ENCODE measurements at regions not wholly inside any gene's neighbourhood (a gene's known extent, or its start where the extent isn't known, plus 50 kb on each side); places are given as distances from the start of the nearest gene placed in this dataset.

DNA sequence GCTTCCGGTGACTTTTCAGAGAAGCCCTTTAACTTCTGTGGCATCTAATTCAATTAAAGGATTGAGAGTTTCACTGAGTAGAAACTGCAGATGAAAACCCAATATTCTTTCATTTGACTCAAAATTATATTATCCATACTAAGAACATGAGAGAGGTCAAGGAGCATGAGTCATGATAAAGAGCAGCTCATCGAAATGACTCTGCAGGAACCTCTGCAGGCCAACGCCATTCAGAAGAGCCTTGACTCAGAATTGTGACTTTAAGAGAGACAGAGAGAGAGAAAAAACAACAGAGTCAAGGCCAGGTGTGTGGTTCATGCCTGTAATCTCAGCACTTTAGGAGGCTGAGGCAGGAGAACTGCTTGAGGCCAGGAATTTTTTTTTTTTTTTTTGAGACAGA is 417.2 kb upstream of the XYLT1 start:
- Histone ChIP-seq H2AFZ (ENCODE audit: insufficient read depth, low read depth, low read length, poor library complexity, severe bottlenecking) (no peak overlapping the region), H3K4me3 (ENCODE audit: control extremely low read depth in 1 of 5, extremely low read depth in 1 of 5, insufficient read depth in 1 of 5, low read depth in 2 of 5, low read length in 4 of 5) (no peak overlapping the region), H3K9me3 (ENCODE audit: control extremely low read depth in 1 of 3, control insufficient read depth in 2 of 3, insufficient read depth in 1 of 3, low read length in 2 of 3) (peaks cover 0 to 1% (median 0%) of the 10 kb centered on the region in 3 donors), H3K9ac (ENCODE audit: low read length) (no peak overlapping the region), H3K4me2 (replicated peaks; ENCODE audit: low read depth, low read length, poor library complexity, severe bottlenecking) (no peak overlapping the region), H3K79me2 (ENCODE audit: control insufficient read depth, insufficient read depth, low read length) (no peaks in the 10 kb centered on the region), H3K27ac (ENCODE audit: low read length in 2 of 2) (no peak overlapping the region), H3K4me1 (ENCODE audit: control insufficient read depth in 2 of 2, insufficient read depth in 2 of 2, low read length in 2 of 2) (no peaks in the 10 kb centered on the region), H3K36me3 (replicated peaks in 1 of 2; ENCODE audit: control extremely low read depth in 1 of 2, control insufficient read depth in 1 of 2, extremely low read depth in 1 of 2, insufficient read depth in 2 of 2, low read length in 1 of 2) (no peaks in the 10 kb centered on the region), H3K27me3 (replicated peaks in 1 of 4; ENCODE audit: control extremely low read depth in 1 of 4, control insufficient read depth in 3 of 4, insufficient read depth in 4 of 4, low read length in 3 of 4) (no peaks in the 10 kb centered on the region), H4K20me1 (ENCODE audit: control insufficient read depth, insufficient read depth, low read length, poor library complexity, severe bottlenecking) (no peaks in the 10 kb centered on the region)
- Mint-ChIP-seq H3K4me1 (no peaks in the 10 kb centered on the region), H3K27ac (no peak overlapping the region), H3K4me3 (no peak overlapping the region), H3K9me3 (ENCODE audit: insufficient read depth) (peaks cover 2% of the 10 kb centered on the region), H3K27me3 (peaks cover 21% of the 10 kb centered on the region)
- ChIA-PET POLR2A (no interaction called here), CTCF (no interaction called here)
- no peak for TF ChIP-seq EZH2 (IDR thresholded peaks at IDR 0.05; ENCODE audit: borderline replicate concordance, insufficient read depth, low read depth, low read length, poor library complexity, severe bottlenecking)
- TF ChIP-seq, protein P1, sequence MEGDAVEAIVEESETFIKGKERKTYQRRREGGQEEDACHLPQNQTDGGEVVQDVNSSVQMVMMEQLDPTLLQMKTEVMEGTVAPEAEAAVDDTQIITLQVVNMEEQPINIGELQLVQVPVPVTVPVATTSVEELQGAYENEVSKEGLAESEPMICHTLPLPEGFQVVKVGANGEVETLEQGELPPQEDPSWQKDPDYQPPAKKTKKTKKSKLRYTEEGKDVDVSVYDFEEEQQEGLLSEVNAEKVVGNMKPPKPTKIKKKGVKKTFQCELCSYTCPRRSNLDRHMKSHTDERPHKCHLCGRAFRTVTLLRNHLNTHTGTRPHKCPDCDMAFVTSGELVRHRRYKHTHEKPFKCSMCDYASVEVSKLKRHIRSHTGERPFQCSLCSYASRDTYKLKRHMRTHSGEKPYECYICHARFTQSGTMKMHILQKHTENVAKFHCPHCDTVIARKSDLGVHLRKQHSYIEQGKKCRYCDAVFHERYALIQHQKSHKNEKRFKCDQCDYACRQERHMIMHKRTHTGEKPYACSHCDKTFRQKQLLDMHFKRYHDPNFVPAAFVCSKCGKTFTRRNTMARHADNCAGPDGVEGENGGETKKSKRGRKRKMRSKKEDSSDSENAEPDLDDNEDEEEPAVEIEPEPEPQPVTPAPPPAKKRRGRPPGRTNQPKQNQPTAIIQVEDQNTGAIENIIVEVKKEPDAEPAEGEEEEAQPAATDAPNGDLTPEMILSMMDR (IDR thresholded peaks at IDR 0.05) = no peak
- 83% methylated on average over 2 of the region's 3 CpGs for WGBS (ENCODE audit: insufficient coverage)
- no peak for DNase-seq
- no peak for ATAC-seq (ENCODE audit: low read depth)
- intact Hi-C loops (cut with micrococcal nuclease) = no loop called here

DNA sequence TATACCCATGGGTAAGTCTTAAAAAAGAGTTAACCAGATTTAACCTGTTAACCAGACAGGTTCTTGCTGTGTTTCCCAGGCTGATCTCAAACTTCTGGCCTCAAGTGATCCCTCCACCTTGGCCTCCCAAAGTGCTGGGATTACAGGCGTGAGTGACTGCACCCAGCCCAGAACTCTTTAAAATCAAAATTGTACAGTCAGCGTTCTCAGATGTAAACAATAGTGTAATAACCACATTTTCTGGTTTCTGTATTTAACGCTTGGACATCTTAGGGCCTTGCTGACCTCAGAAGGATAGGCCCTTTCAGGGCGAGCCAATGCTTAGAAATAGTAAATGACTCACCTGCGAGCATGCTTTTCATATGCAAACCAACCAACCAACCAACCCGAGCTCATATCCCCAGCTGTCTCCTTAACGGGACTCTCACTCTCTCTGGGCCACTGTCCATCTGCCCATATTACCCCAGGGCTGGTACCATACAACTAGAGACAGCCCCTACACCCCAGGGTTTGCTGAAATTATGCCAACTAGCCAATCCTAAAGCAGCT is 415.0 kb upstream of the XYLT1 start:
- Histone ChIP-seq H2AFZ (ENCODE audit: insufficient read depth, low read depth, low read length, poor library complexity, severe bottlenecking) (no peak overlapping the region), H4K20me1 (ENCODE audit: control insufficient read depth, insufficient read depth, low read length, poor library complexity, severe bottlenecking) (no peaks in the 10 kb centered on the region), H3K27ac (ENCODE audit: low read length in 2 of 2) (no peak overlapping the region), H3K36me3 (replicated peaks in 1 of 2; ENCODE audit: control extremely low read depth in 1 of 2, control insufficient read depth in 1 of 2, extremely low read depth in 1 of 2, insufficient read depth in 2 of 2, low read length in 1 of 2) (no peaks in the 10 kb centered on the region), H3K4me1 (ENCODE audit: control insufficient read depth in 2 of 2, insufficient read depth in 2 of 2, low read length in 2 of 2) (no peaks in the 10 kb centered on the region), H3K9me3 (ENCODE audit: control extremely low read depth in 1 of 3, control insufficient read depth in 2 of 3, insufficient read depth in 1 of 3, low read length in 2 of 3) (peaks cover 0 to 1% (median 0%) of the 10 kb centered on the region in 3 donors), H3K9ac (ENCODE audit: low read length) (no peak overlapping the region), H3K4me3 (ENCODE audit: control extremely low read depth in 1 of 5, extremely low read depth in 1 of 5, insufficient read depth in 1 of 5, low read depth in 2 of 5, low read length in 4 of 5) (no peak overlapping the region), H3K4me2 (replicated peaks; ENCODE audit: low read depth, low read length, poor library complexity, severe bottlenecking) (no peak overlapping the region), H3K79me2 (ENCODE audit: control insufficient read depth, insufficient read depth, low read length) (no peaks in the 10 kb centered on the region), H3K27me3 (replicated peaks in 1 of 4; ENCODE audit: control extremely low read depth in 1 of 4, control insufficient read depth in 3 of 4, insufficient read depth in 4 of 4, low read length in 3 of 4) (no peaks in the 10 kb centered on the region)
- Mint-ChIP-seq H3K27ac (no peak overlapping the region), H3K27me3 (peaks cover 17% of the 10 kb centered on the region), H3K4me3 (no peak overlapping the region), H3K4me1 (no peaks in the 10 kb centered on the region), H3K9me3 (ENCODE audit: insufficient read depth) (peaks cover 2% of the 10 kb centered on the region)
- intact Hi-C loops (cut with micrococcal nuclease) = no loop called here
- WGBS (ENCODE audit: insufficient coverage) = 82% methylated on average over 7 of the region's 7 CpGs
- no peak for TF ChIP-seq EZH2 (IDR thresholded peaks at IDR 0.05; ENCODE audit: borderline replicate concordance, insufficient read depth, low read depth, low read length, poor library complexity, severe bottlenecking)
- TF ChIP-seq, protein P1 (IDR thresholded peaks at IDR 0.05) = no peak
- ChIA-PET POLR2A (no interaction called here), CTCF (no interaction called here)
- DNase-seq = no peak
- ATAC-seq (ENCODE audit: low read depth) = no peak

Measured in B cell (primary cell).